AG10803 (cell line): ENCODE measurements at regions not wholly inside any gene's neighbourhood (a gene's known extent, or its start where the extent isn't known, plus 50 kb on each side); places are given as distances from the start of the nearest gene placed in this dataset.

Source experiments
- DNase-seq: peaks from one replicate; pipeline ENCODE4 v3.0.0; 2010; ENCODE audit warnings: low read depth
- H3K4me3 ChIP-seq: 2 replicates; pipeline ENCODE4 v1.5.1; 2011; ENCODE audit warnings: mild to moderate bottlenecking, low read length, control low read depth
- CTCF ChIP-seq: conservative IDR thresholded peaks from 2 replicates; pipeline ENCODE4 v1.5.1; 2011; ENCODE audit warnings: mild to moderate bottlenecking, low read length, control low read depth, inconsistent platforms

- H3K4me3 ChIP-seq, result no peak overlapping the region
- no peak for DNase-seq
- no peak for TF ChIP-seq CTCF
These were observed 65.5 kb upstream of the GNPDA2 start for GRCh38 chr4:44791831-44792230.

- no peak for DNase-seq
- no peak overlapping the region for H3K4me3 ChIP-seq
- no peak for TF ChIP-seq CTCF
These were observed 50.8 kb upstream of the GNPDA2 start for GRCh38 chr4:44777115-44777514.
